HG03025 (cell line): ENCODE measurements at regions not wholly inside any gene's neighbourhood (a gene's known extent, or its start where the extent isn't known, plus 50 kb on each side); places are given as distances from the start of the nearest gene placed in this dataset.
"Not testable (repeated sequence)": the region's sequence is repeated elsewhere in the genome, so short reads cannot be mapped to it uniquely, and the experiment has no call there.

Source experiments
- ATAC-seq: cut with Tn5 transposase; IDR thresholded peaks from one replicate; pipeline ENCODE4 v1.9.1; 2021; ENCODE audit warnings: mild to moderate bottlenecking, moderate library complexity; ENCODE audit not compliant: unreplicated experiment, low FRiP score

GRCh38 chr6:80454661-80455365 is 348.3 kb downstream of the BCKDHB start:
- no peak for ATAC-seq

- no peak for ATAC-seq
Observed at GRCh38 chr6:80454197-80454596, 347.7 kb downstream of the BCKDHB start.

GRCh38 chr6:80449726-80450125 is 343.3 kb downstream of the BCKDHB start:
- ATAC-seq = no peak

GRCh38 chr6:80446454-80447045 is 340.1 kb downstream of the BCKDHB start:
- ATAC-seq = no peak

GRCh38 chr6:80445751-80446150 is 339.3 kb downstream of the BCKDHB start:
- ATAC-seq = no peak

- ATAC-seq = no peak
Observed at GRCh38 chr6:80442366-80442765, 335.9 kb downstream of the BCKDHB start.

- ATAC-seq = no peak
Observed at GRCh38 chr6:80441131-80441530, 334.7 kb downstream of the BCKDHB start.

- no peak for ATAC-seq
Observed at GRCh38 chr6:80440496-80441115, 334.1 kb downstream of the BCKDHB start.

- ATAC-seq = no peak
Observed at GRCh38 chr6:80439721-80440470, 333.4 kb downstream of the BCKDHB start.

- ATAC-seq = no peak
Observed at GRCh38 chr6:80438772-80439171, 332.3 kb downstream of the BCKDHB start.

- no peak for ATAC-seq
Observed at GRCh38 chr6:80437801-80438200, 331.3 kb downstream of the BCKDHB start.

- ATAC-seq = no peak
Observed at GRCh38 chr6:80437221-80437620, 330.8 kb downstream of the BCKDHB start.

GRCh38 chr6:80436663-80437062 is 330.2 kb downstream of the BCKDHB start:
- no peak for ATAC-seq

GRCh38 chr6:80435457-80435856 is 329.0 kb downstream of the BCKDHB start:
- no peak for ATAC-seq

GRCh38 chr6:80434691-80435350 is 328.4 kb downstream of the BCKDHB start:
- ATAC-seq = no peak

- no peak for ATAC-seq
Observed at GRCh38 chr6:80433673-80434025, 327.2 kb downstream of the BCKDHB start.

GRCh38 chr6:80433010-80433672 is 326.7 kb downstream of the BCKDHB start:
- ATAC-seq = no peak

GRCh38 chr6:80425089-80425823 is 318.8 kb downstream of the BCKDHB start:
- ATAC-seq = no peak

- ATAC-seq = no peak
Observed at GRCh38 chr6:80411486-80411885, 305.0 kb downstream of the BCKDHB start.

- not testable (repeated sequence) for ATAC-seq
Observed at GRCh38 chr6:80407976-80408375, 301.5 kb downstream of the BCKDHB start.
